ENCODE measurements at regions not wholly inside any gene's neighbourhood (a gene's known extent, or its start where the extent isn't known, plus 50 kb on each side); places are given as distances from the start of the nearest gene placed in this dataset.

DNA sequence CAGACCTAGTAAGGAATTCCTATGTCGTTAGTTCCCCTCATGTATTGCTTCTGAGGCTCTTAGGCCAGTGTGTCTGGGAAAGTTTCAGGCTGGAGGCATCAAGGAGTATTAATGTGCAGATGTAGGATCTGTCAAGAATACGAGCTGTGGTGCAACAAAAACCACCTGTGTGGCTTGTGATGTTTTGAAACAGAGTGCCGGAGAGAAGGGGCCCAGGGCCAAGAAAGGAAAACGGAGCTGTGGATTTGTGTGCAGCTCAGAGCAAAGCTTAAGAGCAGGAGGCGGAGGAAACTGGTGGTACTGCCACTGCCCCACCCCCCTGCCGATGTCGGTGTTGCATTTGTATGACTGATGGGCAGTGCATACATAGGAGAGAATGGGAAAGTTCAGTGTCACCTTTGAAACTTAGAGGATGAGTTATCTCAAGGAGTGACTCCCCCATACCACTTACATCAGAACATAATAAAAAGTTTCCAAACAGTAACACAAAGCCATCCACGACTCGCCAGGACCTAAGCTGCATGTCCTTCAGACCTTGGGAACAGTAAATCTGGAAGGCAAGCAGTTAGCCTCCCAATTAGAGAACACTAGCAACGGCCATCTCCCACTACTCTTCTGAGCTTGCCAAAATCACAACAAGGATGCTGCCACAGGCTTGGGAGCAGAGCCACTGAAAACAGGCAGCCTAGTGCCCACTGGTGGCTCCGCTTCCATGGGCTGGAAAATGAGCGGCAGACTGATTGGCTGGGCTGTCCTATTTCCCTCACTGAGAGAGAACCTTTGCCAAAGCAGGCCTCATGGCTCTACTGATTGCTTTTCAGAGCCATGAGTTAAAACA, 152.7 kb upstream of the NT5C1B start:
- no peak for TF ChIP-seq CTCF (IDR thresholded peaks at IDR 0.05; ENCODE audit: low read depth, low read length)
- no peak for TF ChIP-seq EZH2phosphoT487 (IDR thresholded peaks at IDR 0.05; ENCODE audit: low read depth)
